ENCODE measurements at regions not wholly inside any gene's neighbourhood (a gene's known extent, or its start where the extent isn't known, plus 50 kb on each side); places are given as distances from the start of the nearest gene placed in this dataset.

DNA sequence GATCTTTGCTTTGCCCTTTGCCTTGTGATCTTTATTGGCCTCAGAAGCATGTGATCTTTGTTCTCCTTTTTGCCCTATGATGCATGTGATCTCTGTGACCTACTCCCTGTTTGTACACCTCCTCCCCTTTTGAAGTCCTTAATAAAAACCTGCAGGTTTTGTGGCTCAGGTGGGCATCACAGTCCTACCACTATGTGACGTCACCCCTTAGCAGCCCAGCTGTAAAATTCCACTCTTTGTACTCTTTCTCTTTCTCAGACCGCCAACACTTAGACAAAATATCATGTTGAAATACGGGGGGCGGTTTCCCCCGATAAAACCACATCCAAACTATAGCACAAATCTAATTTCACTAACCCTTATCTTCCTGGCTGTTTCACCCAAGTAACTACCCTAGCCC lies 76.7 kb upstream of the RAPGEF4 start:
- DNase-seq = no peak

- DNase-seq = no peak
These were observed 73.5 kb upstream of the RAPGEF4 start for GRCh38 chr2:172662099-172662498.

DNA sequence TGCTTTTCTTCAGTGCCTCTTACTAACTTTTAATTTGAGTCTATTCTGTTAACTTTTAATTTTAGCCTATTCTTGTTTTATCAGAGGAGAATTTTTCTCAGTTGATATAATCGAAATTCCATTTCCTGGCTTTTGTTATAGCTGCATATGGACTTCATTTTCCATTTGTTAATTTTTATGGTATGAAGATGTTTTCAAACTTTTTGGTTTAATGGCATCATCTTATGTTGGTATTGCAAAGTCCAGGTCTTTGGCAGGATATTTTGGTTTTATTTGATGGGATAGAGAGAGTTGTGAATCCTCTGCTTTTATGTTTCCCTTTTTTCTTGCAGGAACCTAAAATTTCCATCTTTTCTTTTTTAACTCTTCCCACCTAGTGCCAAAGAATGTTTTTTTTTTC lies 70.9 kb upstream of the RAPGEF4 start:
- DNase-seq = no peak

DNA sequence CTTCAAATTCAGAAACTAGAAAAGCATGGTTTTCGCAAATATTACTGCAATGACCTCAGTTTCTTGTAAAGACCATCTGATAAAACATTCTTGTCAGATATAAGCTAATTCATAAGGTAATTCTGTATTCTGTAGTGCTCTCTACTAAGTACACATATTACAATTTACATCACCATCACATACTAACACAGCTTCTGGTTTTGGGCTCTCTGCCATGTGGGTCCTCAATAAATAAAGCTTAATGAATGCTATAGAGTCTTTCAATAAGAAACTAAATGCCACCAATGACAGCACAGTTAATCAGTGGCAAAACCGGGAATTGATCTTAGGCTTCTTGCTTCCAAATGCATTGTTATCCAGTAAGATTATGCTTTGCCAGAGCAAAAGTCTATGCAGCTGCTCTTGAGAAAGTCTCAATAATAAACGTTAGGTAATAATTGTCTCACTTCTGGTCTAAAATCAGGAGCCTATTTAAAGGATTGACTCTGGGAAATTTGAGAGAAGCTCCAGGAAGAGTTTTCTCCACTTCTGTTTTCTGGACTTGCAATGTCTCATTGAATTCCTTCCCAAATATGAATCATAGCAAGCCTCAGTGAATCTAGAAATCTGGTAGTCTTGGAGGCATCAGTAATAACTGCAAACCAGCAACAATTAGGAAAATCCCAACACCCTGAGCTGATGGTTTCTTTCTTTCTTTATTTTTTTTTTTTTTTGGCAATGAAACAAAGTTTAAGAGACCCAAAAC lies 67.9 kb upstream of the RAPGEF4 start:
- DNase-seq = no peak

DNA sequence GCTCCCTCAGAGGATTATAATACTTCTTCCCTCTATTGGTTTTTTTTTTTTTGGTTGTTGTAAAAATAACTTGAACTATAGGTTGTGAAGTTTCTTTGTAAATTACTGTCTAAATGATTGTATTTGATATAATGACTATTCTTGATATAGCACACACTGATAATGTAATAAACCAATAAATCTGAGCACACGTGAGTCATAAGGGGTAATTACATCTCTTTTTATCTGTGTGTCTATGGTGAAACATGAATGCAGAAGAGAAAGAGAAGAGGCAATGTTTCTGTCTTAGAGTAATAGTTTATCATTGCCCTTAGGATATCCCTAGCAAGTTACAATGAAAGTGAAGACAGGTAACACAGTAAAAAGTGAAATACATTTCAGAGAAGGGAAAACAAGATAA lies 64.1 kb upstream of the RAPGEF4 start:
- no peak for DNase-seq

DNA sequence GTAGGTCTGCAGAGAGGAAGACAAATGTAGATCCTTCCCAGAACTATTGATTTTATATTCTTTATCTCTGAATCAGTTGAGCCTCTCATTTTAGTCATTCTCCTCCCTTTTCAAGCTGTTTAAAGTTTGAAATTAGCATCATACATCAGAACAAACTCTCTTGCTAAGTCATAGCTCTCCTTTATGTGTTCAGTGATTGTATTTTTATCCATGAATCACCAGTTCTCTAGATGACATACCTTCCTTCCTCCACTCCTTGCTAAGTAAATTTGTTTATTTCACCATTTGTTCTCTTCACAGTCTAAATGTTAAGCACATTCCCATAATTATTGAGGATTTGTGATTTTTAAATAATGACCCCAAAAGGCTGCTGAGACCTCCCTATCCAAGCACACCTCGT lies 63.5 kb upstream of the RAPGEF4 start:
- no peak for DNase-seq

DNA sequence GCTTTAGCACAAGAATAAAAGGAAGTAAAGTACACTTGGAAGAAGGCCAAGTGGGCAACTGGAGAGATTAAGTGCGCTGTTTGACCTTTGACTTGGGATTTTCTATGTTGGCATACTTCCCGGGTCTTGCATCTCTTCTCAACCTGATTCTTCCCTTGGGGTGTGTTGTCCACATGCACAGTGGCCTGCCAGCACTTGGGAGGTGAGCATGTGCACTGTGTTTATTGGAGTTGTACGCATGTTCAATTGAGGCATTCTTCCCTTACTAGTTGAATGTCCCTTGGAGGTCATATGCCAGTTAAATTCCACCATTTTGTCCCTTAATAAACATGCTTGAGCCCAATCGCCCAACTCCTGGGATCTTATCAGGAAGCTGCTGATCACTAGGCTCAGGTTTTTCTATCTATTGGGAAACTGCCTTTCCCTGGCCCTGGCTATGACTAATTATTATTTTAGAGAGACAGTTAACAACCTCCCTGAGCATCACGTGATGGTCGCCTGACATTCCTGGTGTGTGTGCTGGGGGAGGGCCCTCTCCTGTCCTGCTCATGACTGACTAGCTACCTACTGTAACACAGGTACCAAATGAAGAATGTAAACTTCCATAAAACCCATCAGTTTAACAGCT lies 62.5 kb upstream of the RAPGEF4 start:
- DNase-seq = no peak

GRCh38 chr2:172674034-172674967 lies 61.3 kb upstream of the RAPGEF4 start:
- DNase-seq = peak; percentile 19

DNA sequence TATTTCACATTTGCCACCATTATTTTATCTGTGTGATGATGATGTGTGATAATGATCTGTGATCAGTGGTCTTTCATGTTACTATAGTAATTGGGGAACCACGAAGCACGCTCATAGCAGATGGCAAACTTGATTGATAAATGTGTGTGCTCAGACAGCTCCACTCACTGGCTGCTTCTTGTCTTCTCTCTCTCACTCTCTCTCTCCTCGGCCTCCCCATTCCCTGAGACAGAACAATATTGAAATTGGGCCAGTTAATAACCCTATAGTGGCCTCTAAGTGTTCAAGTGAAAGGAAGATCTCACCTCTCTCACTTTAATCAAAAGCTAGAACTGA lies 60.7 kb upstream of the RAPGEF4 start:
- DNase-seq = no peak

DNA sequence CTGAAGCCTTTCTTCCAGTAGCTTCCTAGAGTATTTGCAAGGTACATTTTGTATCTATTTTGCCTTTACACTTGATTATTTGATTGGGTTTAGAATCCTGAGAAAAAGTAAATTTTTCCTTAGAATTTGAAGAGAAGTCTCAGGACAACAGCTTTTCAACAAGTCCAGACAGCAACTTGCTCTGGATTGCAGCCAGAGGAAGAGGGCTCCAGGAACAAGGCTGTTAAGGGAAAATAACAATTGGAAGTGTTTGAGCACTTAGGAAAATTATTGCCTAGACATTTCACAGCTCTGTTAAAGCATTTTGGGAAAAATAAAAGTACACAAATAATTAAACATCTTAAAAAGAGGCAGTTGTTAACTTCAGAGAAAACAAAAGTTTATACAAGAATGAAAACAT lies 58.3 kb upstream of the RAPGEF4 start:
- DNase-seq = peak; percentile 34

- DNase-seq = peak; percentile 69
These were observed 55.1 kb upstream of the RAPGEF4 start for GRCh38 chr2:172680436-172681068.

DNA sequence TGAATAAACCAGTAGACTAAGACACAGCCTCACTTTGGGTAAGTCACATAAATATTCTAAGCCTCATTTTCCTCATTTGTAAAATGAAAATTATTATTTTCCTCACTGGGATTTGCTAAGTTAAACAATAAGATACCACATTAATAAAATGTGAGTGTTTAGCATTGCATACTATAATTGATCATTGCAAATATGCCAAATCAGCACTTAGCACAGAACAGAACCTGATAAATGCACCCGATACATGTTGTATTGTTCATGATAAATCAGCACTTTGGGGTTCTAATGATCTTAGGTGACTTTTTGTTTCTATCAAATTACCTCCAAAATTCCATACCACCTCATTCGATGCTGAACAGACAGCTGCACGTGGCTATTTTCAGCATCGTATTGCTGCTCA lies 50.2 kb upstream of the RAPGEF4 start:
- no peak for DNase-seq

All from hindlimb muscle (tissue), 1 donor.